CD14-positive monocyte (primary cell): ENCODE measurements at regions not wholly inside any gene's neighbourhood (a gene's known extent, or its start where the extent isn't known, plus 50 kb on each side); places are given as distances from the start of the nearest gene placed in this dataset.

Experiments used
- DNase-seq, 3 donors: peaks; one replicate each; pipeline ENCODE4 v3.0.0-alpha.2; 2011 to 2022
- H2AFZ ChIP-seq: 2 replicates; pipeline ENCODE4 v1.6.0; 2012; ENCODE audit warnings: mild to moderate bottlenecking, low read depth, low read length, inconsistent platforms; ENCODE audit not compliant: insufficient read depth, poor library complexity, severe bottlenecking
- H3K27ac ChIP-seq, 2 donors: 1 replicate in 1 of 2; 2 replicates in 1 of 2; pipeline ENCODE4 v1.5.1; 2012 to 2013; ENCODE audit warnings: low read length in 2 of 2, control low read depth in 1 of 2, inconsistent platforms in 1 of 2, low read depth in 1 of 2, mild to moderate bottlenecking in 1 of 2
- H3K27me3 ChIP-seq, 2 donors: one replicate each; pipeline versions ENCODE4 v1.6.0 to v1.6.1; 2011 to 2013; ENCODE audit warnings: low read length in 2 of 2; ENCODE audit not compliant: control insufficient read depth in 2 of 2, insufficient read depth in 2 of 2
- H3K36me3 ChIP-seq, 2 donors: replicated peaks in 1 of 2; 1 replicate in 1 of 2; 2 replicates in 1 of 2; pipeline versions ENCODE4 v1.5.1 to v1.6.1; 2012 to 2013; ENCODE audit warnings: low read length in 2 of 2, control low read depth in 1 of 2, inconsistent platforms in 1 of 2, mild to moderate bottlenecking in 1 of 2; ENCODE audit not compliant: insufficient read depth in 2 of 2, control insufficient read depth in 1 of 2
- H3K4me1 ChIP-seq, 2 donors: 1 replicate in 1 of 2; 2 replicates in 1 of 2; pipeline versions ENCODE4 v1.5.1 to v1.6.1; 2012 to 2013; ENCODE audit warnings: low read length in 2 of 2, control low read depth in 1 of 2, inconsistent platforms in 1 of 2, mild to moderate bottlenecking in 1 of 2, moderate library complexity in 1 of 2; ENCODE audit not compliant: insufficient read depth in 2 of 2, control insufficient read depth in 1 of 2
- H3K4me2 ChIP-seq: replicated peaks from 2 replicates; pipeline ENCODE3; 2012; ENCODE audit warnings: low read length, moderate library complexity, mild to moderate bottlenecking; ENCODE audit not compliant: poor library complexity, severe bottlenecking; ENCODE audit errors: extremely low read depth
- H3K4me3 ChIP-seq, 3 experiments: fragments of 200-600 bp in 1 of 3; sonication (generic) in 1 of 3; replicated peaks in 1 of 3; 1 replicate in 2 of 3; 2 replicates in 1 of 3; pipeline ENCODE4 v1.5.1; 2011 to 2013; ENCODE audit warnings: low read length in 3 of 3, mild to moderate bottlenecking in 3 of 3, control low read depth in 2 of 3, low read depth in 2 of 3, inconsistent platforms in 1 of 3, moderate library complexity in 1 of 3
- H3K79me2 ChIP-seq: 2 replicates; pipeline ENCODE4 v1.6.0; 2012; ENCODE audit warnings: mild to moderate bottlenecking, control low read depth, inconsistent platforms, low read length, moderate library complexity; ENCODE audit not compliant: insufficient read depth
- H3K9ac ChIP-seq: 2 replicates; pipeline ENCODE4 v1.6.0; 2017; ENCODE audit warnings: low read length, mild to moderate bottlenecking; ENCODE audit not compliant: insufficient read depth, poor library complexity, severe bottlenecking
- H3K9me3 ChIP-seq, 2 donors: replicated peaks in 1 of 2; 1 replicate in 1 of 2; 2 replicates in 1 of 2; pipeline versions ENCODE4 v1.5.1 to v1.6.1; 2012 to 2013; ENCODE audit warnings: low read length in 2 of 2, control low read depth in 1 of 2; ENCODE audit not compliant: control insufficient read depth in 1 of 2, insufficient read depth in 1 of 2
- H4K20me1 ChIP-seq: 2 replicates; pipeline ENCODE4 v1.6.0; 2012; ENCODE audit warnings: mild to moderate bottlenecking, low read length, control low read depth, moderate library complexity; ENCODE audit not compliant: insufficient read depth
- H3K27ac Mint-ChIP-seq, 7 donors: one replicate each; pipeline ENCODE4 v1.8.0; 2020; ENCODE audit warnings: mild to moderate bottlenecking in 7 of 7, mixed read lengths in 7 of 7, moderate library complexity in 6 of 7, inconsistent platforms in 2 of 7
- H3K27me3 Mint-ChIP-seq, 3 donors: one replicate each; pipeline ENCODE4 v1.8.0; 2021 to 2022; ENCODE audit warnings: low read depth in 3 of 3, mild to moderate bottlenecking in 3 of 3, mixed read lengths in 3 of 3, moderate library complexity in 3 of 3, inconsistent platforms in 1 of 3
- H3K36me3 Mint-ChIP-seq, 2 donors: one replicate each; pipeline ENCODE4 v1.8.0; 2020; ENCODE audit warnings: mixed read lengths in 2 of 2, inconsistent platforms in 1 of 2, mild to moderate bottlenecking in 1 of 2
- H3K4me1 Mint-ChIP-seq: one replicate; pipeline ENCODE4 v1.8.0; 2020; ENCODE audit warnings: mild to moderate bottlenecking, mixed read lengths
- H3K4me3 Mint-ChIP-seq, 2 donors: one replicate each; pipeline ENCODE4 v1.8.0; 2020; ENCODE audit warnings: mild to moderate bottlenecking in 2 of 2, mixed read lengths in 2 of 2, moderate library complexity in 1 of 2
- H3K9me3 Mint-ChIP-seq, 7 donors: one replicate each; pipeline ENCODE4 v1.8.0; 2020 to 2022; ENCODE audit warnings: mixed read lengths in 7 of 7, mild to moderate bottlenecking in 6 of 7, moderate library complexity in 6 of 7, inconsistent platforms in 2 of 7
- WGBS: methylation state at CpG from one replicate; pipeline ENCODE4 v1.1.5; 2013; ENCODE audit warnings: missing lambda C conversion rate; ENCODE audit not compliant: insufficient coverage; 5-methylcytosine and 5-hydroxymethylcytosine counted together
- intact Hi-C, 2 donors: fragments of 100-400 bp; cut with micrococcal nuclease; formaldehyde crosslinking; loops; one replicate each; pipeline versions ENCODE4 v1.15.0 to v1.15.1; 2023
- TF ChIP-seq, protein P1 (sequence below): fragments of 200-600 bp; IDR thresholded peaks from one replicate; pipeline ENCODE4 v1.8.0; 2022; ENCODE audit warnings: antibody characterized with exemption, mild to moderate bottlenecking

DNA sequence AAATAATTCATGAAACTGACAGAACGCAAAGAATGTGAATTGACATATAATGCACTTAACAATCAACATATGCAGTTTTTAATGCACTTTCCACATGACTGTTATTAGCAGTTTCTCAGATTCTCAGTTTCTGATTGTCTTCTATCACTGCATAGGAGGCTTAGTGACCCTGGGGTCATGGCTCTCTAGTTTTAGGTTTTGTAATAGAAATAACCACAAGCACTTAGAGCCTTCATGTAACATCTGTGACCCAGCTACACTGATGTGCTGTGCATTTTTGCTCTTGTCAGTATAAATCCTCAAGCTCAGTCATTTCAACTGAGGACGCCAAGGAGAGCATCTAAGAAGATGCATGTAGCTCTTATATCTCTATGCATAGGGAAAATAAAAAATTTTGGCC is 163.1 kb upstream of the IZUMO3 start:
- Mint-ChIP-seq H3K27ac (no peak overlapping the region), H3K9me3 (peaks cover 0 to 2% (median 0%) of the 10 kb centered on the region in 7 donors), H3K4me1 (no peaks in the 10 kb centered on the region), H3K36me3 (no peaks in the 10 kb centered on the region), H3K27me3 (no peaks in the 10 kb centered on the region), H3K4me3 (no peak overlapping the region)
- Histone ChIP-seq H3K9ac (no peak overlapping the region), H2AFZ (no peak overlapping the region), H3K9me3 (no peaks in the 10 kb centered on the region), H3K4me3 (no peak overlapping the region), H3K27ac (no peak overlapping the region), H3K4me2 (no peak overlapping the region), H4K20me1 (no peaks in the 10 kb centered on the region), H3K79me2 (no peaks in the 10 kb centered on the region), H3K4me1 (no peaks in the 10 kb centered on the region), H3K36me3 (no peaks in the 10 kb centered on the region), H3K27me3 (no peaks in the 10 kb centered on the region)
- DNase-seq, result no peak
- intact Hi-C loops, result no loop called here
- TF ChIP-seq, protein P1, sequence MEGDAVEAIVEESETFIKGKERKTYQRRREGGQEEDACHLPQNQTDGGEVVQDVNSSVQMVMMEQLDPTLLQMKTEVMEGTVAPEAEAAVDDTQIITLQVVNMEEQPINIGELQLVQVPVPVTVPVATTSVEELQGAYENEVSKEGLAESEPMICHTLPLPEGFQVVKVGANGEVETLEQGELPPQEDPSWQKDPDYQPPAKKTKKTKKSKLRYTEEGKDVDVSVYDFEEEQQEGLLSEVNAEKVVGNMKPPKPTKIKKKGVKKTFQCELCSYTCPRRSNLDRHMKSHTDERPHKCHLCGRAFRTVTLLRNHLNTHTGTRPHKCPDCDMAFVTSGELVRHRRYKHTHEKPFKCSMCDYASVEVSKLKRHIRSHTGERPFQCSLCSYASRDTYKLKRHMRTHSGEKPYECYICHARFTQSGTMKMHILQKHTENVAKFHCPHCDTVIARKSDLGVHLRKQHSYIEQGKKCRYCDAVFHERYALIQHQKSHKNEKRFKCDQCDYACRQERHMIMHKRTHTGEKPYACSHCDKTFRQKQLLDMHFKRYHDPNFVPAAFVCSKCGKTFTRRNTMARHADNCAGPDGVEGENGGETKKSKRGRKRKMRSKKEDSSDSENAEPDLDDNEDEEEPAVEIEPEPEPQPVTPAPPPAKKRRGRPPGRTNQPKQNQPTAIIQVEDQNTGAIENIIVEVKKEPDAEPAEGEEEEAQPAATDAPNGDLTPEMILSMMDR, result no peak
- WGBS, result no CpG with 5 or more reads among the region's 2 CpGs

DNA sequence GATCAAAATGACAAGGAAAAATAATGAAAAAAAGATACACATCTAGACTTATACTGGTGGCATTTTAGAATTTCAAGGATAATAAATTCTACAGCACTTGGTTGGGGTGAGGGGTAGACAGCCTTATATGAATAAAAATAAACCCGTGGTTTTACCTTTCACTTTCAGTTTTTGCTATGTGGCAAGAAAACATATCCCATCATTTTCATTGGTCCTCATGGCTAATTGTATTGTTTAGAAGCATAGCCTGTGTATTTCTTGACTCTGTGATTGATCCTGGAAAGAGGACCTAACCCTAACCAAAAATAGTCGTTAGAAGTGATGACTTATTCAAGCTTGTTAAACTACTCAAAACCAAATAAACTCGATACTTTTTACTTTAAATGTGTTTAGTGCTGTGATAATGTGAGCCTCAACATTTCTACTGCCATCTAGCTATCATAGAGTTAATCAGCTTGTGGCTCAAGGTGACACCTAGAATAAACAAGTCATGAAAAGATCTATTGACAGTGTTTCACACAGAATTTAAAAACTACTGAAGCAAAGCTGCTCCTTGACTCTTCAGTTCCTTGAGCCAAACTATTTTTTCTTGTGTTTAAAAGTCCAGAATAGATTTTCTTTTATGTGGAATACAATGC is 153.3 kb upstream of the IZUMO3 start:
- no CpG with 5 or more reads among the region's 3 CpGs for WGBS
- H3K4me2 ChIP-seq, result no peak overlapping the region
- no peak overlapping the region for H3K9ac ChIP-seq
- H3K27me3 ChIP-seq, result no peaks in the 10 kb centered on the region
- H3K36me3 ChIP-seq, result no peaks in the 10 kb centered on the region
- H3K36me3 Mint-ChIP-seq, result no peaks in the 10 kb centered on the region
- no peaks in the 10 kb centered on the region for H3K4me1 ChIP-seq
- H3K27ac Mint-ChIP-seq, result no peak overlapping the region
- H3K4me3 Mint-ChIP-seq, result no peak overlapping the region
- no peak overlapping the region for H3K27ac ChIP-seq
- H3K9me3 Mint-ChIP-seq, result peaks cover 0 to 2% (median 0%) of the 10 kb centered on the region in 7 donors
- TF ChIP-seq, protein P1, result no peak
- no peaks in the 10 kb centered on the region for H4K20me1 ChIP-seq
- H3K27me3 Mint-ChIP-seq, result no peaks in the 10 kb centered on the region
- H3K79me2 ChIP-seq, result no peaks in the 10 kb centered on the region
- H2AFZ ChIP-seq, result no peak overlapping the region
- no peaks in the 10 kb centered on the region for H3K9me3 ChIP-seq
- H3K4me3 ChIP-seq, result no peak overlapping the region
- no peak for DNase-seq
- H3K4me1 Mint-ChIP-seq, result no peaks in the 10 kb centered on the region
- intact Hi-C loops, result no loop called here
